ENCODE measurements at regions not wholly inside any gene's neighbourhood (a gene's known extent, or its start where the extent isn't known, plus 50 kb on each side); places are given as distances from the start of the nearest gene placed in this dataset.

DNA sequence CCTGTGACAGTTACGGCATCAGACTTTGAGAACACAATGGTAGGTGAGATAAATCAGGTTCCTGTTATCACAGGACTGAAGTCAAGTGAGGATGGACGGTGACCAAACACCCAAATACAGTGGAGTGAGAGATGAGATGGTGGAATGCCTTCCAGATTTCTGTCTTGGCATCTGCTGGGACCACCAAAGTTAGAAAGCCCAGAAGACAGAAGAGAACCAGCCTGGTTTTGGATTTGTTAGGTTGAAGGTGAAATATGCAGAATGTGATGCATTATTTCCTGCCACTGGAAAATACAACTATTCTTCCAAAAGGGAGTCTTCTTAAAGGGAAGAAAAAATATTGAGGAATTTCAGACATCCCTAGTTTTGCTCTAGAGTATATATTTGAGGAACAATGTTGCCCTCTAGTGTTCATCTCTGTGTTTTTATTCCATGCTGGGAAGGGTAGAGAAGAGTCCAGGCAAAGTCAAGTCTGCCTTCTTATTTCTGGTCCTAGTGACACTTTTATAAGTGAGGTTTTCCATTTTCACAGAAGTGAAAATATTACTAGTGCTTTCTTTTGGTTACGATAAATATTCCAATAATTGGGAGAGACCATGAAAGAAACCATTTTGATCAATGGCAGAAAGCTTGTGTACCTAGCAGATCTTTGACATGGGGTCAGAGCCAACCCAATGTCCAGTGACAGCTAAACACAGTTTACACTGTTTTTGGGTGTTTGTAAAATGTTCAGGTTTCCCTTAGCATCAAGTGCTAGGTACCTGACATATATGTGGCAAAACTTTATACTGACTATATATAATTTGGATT, 142.3 kb upstream of the ANKH start:
- TF ChIP-seq CTCF (IDR thresholded peaks at IDR 0.05; ENCODE audit: poor library complexity) (peak; percentile 80), EZH2phosphoT487 (IDR thresholded peaks at IDR 0.05; ENCODE audit: low read depth, severe bottlenecking, unreplicated experiment) (no peak), EZH2 (IDR thresholded peaks at IDR 0.05; ENCODE audit: borderline replicate concordance) (no peak)
